AG04450 (cell line): ENCODE measurements at regions not wholly inside any gene's neighbourhood (a gene's known extent, or its start where the extent isn't known, plus 50 kb on each side); places are given as distances from the start of the nearest gene placed in this dataset.

Source experiments
- CTCF ChIA-PET: fragments of 300-600, 350-600 bp; formaldehyde crosslinking; extraction: SDS; loops from one replicate; lab custom pipeline; 2022; ENCODE audit warnings: antibody characterized with exemption, inconsistent platforms; lab: Charles Lee
- POLR2A ChIA-PET: fragments of 350-600 bp; formaldehyde crosslinking; extraction: SDS; loops from one replicate; lab custom pipeline; 2021; ENCODE audit warnings: antibody characterized with exemption, inconsistent platforms; lab: Yijun Ruan, JAX
- DNase-seq: peaks from one replicate; pipeline ENCODE4 v3.0.0-alpha.2; 2011; ENCODE audit warnings: low read depth, low spot score
- H3K27ac ChIP-seq: one replicate; pipeline ENCODE4 v1.5.1; 2012; ENCODE audit warnings: low read depth, low read length, control low read depth
- H3K27me3 ChIP-seq: one replicate; pipeline ENCODE4 v1.6.0; 2012; ENCODE audit warnings: low read length; ENCODE audit not compliant: control insufficient read depth, insufficient read depth
- H3K4me3 ChIP-seq: 2 replicates; pipeline ENCODE4 v1.5.1; 2011; ENCODE audit warnings: mild to moderate bottlenecking, low read depth, low read length, control low read depth
- H3K9me3 ChIP-seq: 2 replicates; pipeline ENCODE4 v1.5.1; 2012; ENCODE audit warnings: low read length; ENCODE audit not compliant: control insufficient read depth, insufficient read depth
- TF ChIP-seq, protein P1 (sequence below): IDR thresholded peaks from 2 replicates; pipeline ENCODE4 v1.5.1; 2011; ENCODE audit warnings: low read depth, low read length, control low read depth, inconsistent platforms

GRCh38 chr12:67067453-67068203, 201.5 kb upstream of the CAND1 start:
- Histone ChIP-seq H3K27me3 (peaks cover 33% of the 10 kb centered on the region), H3K27ac (no peak overlapping the region), H3K9me3 (no peaks in the 10 kb centered on the region), H3K4me3 (no peak overlapping the region)
- TF ChIP-seq, protein P1, sequence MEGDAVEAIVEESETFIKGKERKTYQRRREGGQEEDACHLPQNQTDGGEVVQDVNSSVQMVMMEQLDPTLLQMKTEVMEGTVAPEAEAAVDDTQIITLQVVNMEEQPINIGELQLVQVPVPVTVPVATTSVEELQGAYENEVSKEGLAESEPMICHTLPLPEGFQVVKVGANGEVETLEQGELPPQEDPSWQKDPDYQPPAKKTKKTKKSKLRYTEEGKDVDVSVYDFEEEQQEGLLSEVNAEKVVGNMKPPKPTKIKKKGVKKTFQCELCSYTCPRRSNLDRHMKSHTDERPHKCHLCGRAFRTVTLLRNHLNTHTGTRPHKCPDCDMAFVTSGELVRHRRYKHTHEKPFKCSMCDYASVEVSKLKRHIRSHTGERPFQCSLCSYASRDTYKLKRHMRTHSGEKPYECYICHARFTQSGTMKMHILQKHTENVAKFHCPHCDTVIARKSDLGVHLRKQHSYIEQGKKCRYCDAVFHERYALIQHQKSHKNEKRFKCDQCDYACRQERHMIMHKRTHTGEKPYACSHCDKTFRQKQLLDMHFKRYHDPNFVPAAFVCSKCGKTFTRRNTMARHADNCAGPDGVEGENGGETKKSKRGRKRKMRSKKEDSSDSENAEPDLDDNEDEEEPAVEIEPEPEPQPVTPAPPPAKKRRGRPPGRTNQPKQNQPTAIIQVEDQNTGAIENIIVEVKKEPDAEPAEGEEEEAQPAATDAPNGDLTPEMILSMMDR = no peak
- DNase-seq = no peak
- CTCF ChIA-PET = no interaction called here
- POLR2A ChIA-PET = no interaction called here

- ChIA-PET POLR2A (no interaction called here), CTCF (interaction anchor here (0.7 kb wide), 2 partner anchors 247 to 897 kb away, joined by 3 to 4 read pairs; no protein-coding TSS in a partner anchor)
- DNase-seq = no peak
- Histone ChIP-seq H3K27ac (no peak overlapping the region), H3K9me3 (no peaks in the 10 kb centered on the region), H3K4me3 (no peak overlapping the region; the same call in 1 of the 2 replicates), H3K27me3 (peaks cover 33% of the 10 kb centered on the region)
- TF ChIP-seq, protein P1 = no peak
Observed at GRCh38 chr12:67068204-67068731, 200.9 kb upstream of the CAND1 start.

DNA sequence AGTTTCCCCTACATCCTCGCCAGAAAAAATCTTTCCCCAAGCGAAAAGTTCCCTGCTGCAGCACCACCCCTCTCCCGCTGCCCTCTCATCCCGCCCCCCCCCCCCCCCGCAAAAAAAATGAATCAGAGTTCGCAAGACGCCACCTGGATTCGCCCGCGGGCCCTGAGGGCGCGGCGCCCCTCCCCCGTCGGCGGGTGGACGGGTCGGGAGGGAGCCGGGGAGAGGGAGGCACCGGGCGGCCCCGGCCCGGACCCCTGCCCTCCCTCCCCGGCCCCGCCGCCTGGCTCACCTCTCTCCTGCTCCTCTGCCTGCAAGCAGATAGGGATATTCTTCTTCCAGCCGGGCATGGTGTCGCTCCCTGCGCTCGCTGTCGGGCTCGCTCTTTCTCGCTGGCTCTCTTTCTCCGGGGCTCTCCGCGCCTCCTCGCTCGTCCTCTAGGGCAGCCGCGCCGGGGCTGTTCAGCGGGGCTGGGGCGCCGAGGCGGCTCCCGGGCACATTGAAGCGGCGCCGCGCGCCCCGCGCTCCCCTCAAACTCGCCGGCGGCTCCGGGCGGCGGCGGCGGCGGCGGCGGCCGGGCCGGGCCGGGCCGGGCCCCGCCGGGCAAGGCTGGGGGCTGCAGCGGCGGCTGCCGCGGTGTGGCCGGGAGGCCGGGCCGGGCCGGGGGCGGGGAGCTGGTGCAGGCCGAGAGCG, 200.3 kb upstream of the CAND1 start:
- CTCF ChIA-PET = interaction anchor here (0.7 kb wide), 2 partner anchors 247 to 896 kb away, joined by 3 to 4 read pairs; no protein-coding TSS in a partner anchor
- TF ChIP-seq, protein P1 = peak; percentile 4; the same call in 1 of the 2 replicates
- POLR2A ChIA-PET = no interaction called here
- peak; percentile 1 for DNase-seq
- H3K4me3 ChIP-seq = peak overlapping the region; percentile 51
- H3K9me3 ChIP-seq = no peaks in the 10 kb centered on the region
- peaks cover 33% of the 10 kb centered on the region for H3K27me3 ChIP-seq
- no peak overlapping the region for H3K27ac ChIP-seq

- CTCF ChIA-PET = no interaction called here
- H3K27ac ChIP-seq = no peak overlapping the region
- TF ChIP-seq, protein P1 = no peak
- DNase-seq = no peak
- peak overlapping the region; percentile 51 for H3K4me3 ChIP-seq
- H3K9me3 ChIP-seq = no peaks in the 10 kb centered on the region
- peaks cover 33% of the 10 kb centered on the region for H3K27me3 ChIP-seq
- POLR2A ChIA-PET = no interaction called here
Observed at GRCh38 chr12:67069451-67070306, 199.5 kb upstream of the CAND1 start.
